HG03097 (cell line): ENCODE measurements at regions not wholly inside any gene's neighbourhood (a gene's known extent, or its start where the extent isn't known, plus 50 kb on each side); places are given as distances from the start of the nearest gene placed in this dataset.
A peak's percentile ranks its signal among the peaks of the same experiment; 100 is the strongest.
"Not testable (repeated sequence)": the region's sequence is repeated elsewhere in the genome, so short reads cannot be mapped to it uniquely, and the experiment has no call there.

Experiments
- ATAC-seq: cut with Tn5 transposase; IDR thresholded peaks from one replicate; pipeline ENCODE4 v1.9.1; 2021; ENCODE audit not compliant: unreplicated experiment, low FRiP score

GRCh38 chr6:97449444-97449966, 166.5 kb upstream of the MMS22L start:
- ATAC-seq, result no peak

GRCh38 chr6:97450087-97450486, 167.1 kb upstream of the MMS22L start:
- no peak for ATAC-seq

- no peak for ATAC-seq
Measured at GRCh38 chr6:97456070-97456469, 173.1 kb upstream of the MMS22L start.

- no peak for ATAC-seq
Measured at GRCh38 chr6:97459535-97459934, 176.5 kb upstream of the MMS22L start.

GRCh38 chr6:97459986-97460385, 177.0 kb upstream of the MMS22L start:
- no peak for ATAC-seq

- ATAC-seq, result no peak
Measured at GRCh38 chr6:97460394-97461080, 177.5 kb upstream of the MMS22L start.

- no peak for ATAC-seq
Measured at GRCh38 chr6:97461218-97461617, 178.2 kb upstream of the MMS22L start.

GRCh38 chr6:97462031-97462430, 179.0 kb upstream of the MMS22L start:
- no peak for ATAC-seq

- ATAC-seq, result no peak
Measured at GRCh38 chr6:97462938-97463598, 180.1 kb upstream of the MMS22L start.

GRCh38 chr6:97465877-97466561, 183.0 kb upstream of the MMS22L start:
- no peak for ATAC-seq

- ATAC-seq, result no peak
Measured at GRCh38 chr6:97468981-97469380, 186.0 kb upstream of the MMS22L start.

GRCh38 chr6:97469451-97469850, 186.4 kb upstream of the MMS22L start:
- ATAC-seq, result no peak

GRCh38 chr6:97470322-97470721, 187.3 kb upstream of the MMS22L start:
- no peak for ATAC-seq

GRCh38 chr6:97473979-97474378, 191.0 kb upstream of the MMS22L start:
- ATAC-seq, result no peak

- peak; percentile 96 for ATAC-seq
Measured at GRCh38 chr6:97497713-97498331, 214.8 kb upstream of the MMS22L start.

- no peak for ATAC-seq
Measured at GRCh38 chr6:97501853-97502252, 218.8 kb upstream of the MMS22L start.

GRCh38 chr6:97508646-97509045, 225.6 kb upstream of the MMS22L start:
- ATAC-seq, result no peak

GRCh38 chr6:97513260-97513659, 230.2 kb upstream of the MMS22L start:
- ATAC-seq, result not testable (repeated sequence)

GRCh38 chr6:97524811-97525210, 241.8 kb upstream of the MMS22L start:
- ATAC-seq, result no peak

GRCh38 chr6:97535800-97536199, 252.8 kb upstream of the MMS22L start:
- ATAC-seq, result no peak

GRCh38 chr6:97548354-97548753, 265.3 kb upstream of the MMS22L start:
- no peak for ATAC-seq
